ENCODE measurements at regions not wholly inside any gene's neighbourhood (a gene's known extent, or its start where the extent isn't known, plus 50 kb on each side); places are given as distances from the start of the nearest gene placed in this dataset.
"Not testable (repeated sequence)": the region's sequence is repeated elsewhere in the genome, so short reads cannot be mapped to it uniquely, and the experiment has no call there.

DNA sequence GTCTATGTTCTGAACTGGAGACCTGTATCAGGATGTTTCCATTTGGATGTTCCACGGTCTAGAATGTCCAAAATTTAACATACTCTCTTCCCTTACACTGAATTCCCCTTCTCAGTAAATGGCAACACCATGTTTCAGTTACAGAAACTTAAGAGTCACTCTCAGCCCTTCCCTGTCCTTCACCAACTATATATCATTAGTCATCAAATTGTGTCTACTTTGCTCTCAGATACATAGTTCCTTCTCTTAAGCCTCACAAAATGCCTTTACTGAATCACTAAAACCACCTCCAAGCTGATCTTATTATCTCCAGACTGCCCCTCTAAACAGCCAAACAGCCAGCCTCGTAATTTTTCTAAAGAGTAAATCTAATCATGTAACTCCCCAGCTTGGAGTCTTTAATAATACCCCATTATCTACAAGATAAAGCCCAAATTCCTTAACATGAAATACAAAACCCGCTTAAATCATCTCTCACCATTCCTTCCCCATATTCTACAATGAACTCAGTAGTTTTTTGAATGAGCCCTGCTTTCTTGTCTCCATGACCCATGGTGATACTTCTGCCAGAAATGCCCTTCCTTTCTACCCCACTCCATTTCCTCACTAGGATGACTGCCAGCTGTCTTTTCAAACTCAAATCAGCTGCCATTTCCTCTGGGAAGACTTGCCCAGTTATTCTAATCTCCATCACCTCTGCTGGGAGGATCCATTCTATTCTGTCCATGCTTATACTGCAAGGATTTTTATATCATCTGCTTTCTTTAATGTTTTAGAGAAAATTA is 102.7 kb upstream of the ARHGAP42 start:
- no peak for ATAC-seq
- intact Hi-C loops (cut with DNase I): loop anchor here in 2 of 4 donors (5.0 to 10.0 kb wide), 3 partner anchors 93 to 273 kb away; partner anchors contain the start of gene ARHGAP42 (in 1 of the 2)

DNA sequence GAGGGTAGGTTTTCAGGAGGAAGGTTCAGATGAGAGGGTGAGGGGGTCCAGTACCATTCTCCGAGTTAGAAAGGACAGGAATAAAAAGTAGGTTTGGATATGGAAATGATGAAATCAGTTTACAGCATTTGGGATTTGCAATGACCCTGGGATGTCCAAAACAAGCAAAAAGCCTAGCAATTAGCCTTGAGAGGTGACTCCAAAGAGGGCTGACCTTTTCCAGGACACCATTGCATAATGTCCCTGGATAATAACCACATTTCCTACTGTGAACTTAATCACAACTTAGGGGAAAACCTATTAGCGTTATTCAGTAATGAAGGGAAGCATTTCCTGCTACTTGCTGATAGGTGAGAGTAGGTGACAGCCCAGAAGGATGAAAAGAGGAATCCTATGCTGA is 101.4 kb upstream of the ARHGAP42 start:
- no peak overlapping the region for H3K4me3 ChIP-seq (ENCODE audit: low read length)
- DNase-seq (no peak), ATAC-seq (peak; percentile 79 to 81)
- H3K27me3 ChIP-seq (ENCODE audit: control insufficient read depth, insufficient read depth): no peaks in the 10 kb centered on the region
- intact Hi-C loops (cut with DNase I): loop anchor here in 1 of 4 donors (10.0 kb wide), 1 partner anchor 99 kb away; the partner anchor contains the start of gene ARHGAP42
- WGBS: 48% methylated on average over 2 of the region's 2 CpGs
- H3K4me1 ChIP-seq (ENCODE audit: control insufficient read depth, insufficient read depth, low read length): peaks cover 5% of the 10 kb centered on the region
- no peaks in the 10 kb centered on the region for H3K9me3 ChIP-seq (ENCODE audit: control insufficient read depth, low read length)
- no peak overlapping the region for H3K27ac ChIP-seq (ENCODE audit: low read length)

More for the DNA sequence above, 102.7 kb upstream of the ARHGAP42 start:
- no peaks in the 10 kb centered on the region for H3K27me3 ChIP-seq (ENCODE audit: control insufficient read depth, insufficient read depth)
- no peak for DNase-seq
- no peaks in the 10 kb centered on the region for H3K9me3 ChIP-seq (ENCODE audit: control insufficient read depth, low read length)
- no peak overlapping the region for H3K27ac ChIP-seq (ENCODE audit: low read length)
- 58% methylated on average over 3 of the region's 3 CpGs for WGBS
- H3K4me1 ChIP-seq (ENCODE audit: control insufficient read depth, insufficient read depth, low read length): peaks cover 5% of the 10 kb centered on the region
- H3K4me3 ChIP-seq (ENCODE audit: low read length): no peak overlapping the region

DNA sequence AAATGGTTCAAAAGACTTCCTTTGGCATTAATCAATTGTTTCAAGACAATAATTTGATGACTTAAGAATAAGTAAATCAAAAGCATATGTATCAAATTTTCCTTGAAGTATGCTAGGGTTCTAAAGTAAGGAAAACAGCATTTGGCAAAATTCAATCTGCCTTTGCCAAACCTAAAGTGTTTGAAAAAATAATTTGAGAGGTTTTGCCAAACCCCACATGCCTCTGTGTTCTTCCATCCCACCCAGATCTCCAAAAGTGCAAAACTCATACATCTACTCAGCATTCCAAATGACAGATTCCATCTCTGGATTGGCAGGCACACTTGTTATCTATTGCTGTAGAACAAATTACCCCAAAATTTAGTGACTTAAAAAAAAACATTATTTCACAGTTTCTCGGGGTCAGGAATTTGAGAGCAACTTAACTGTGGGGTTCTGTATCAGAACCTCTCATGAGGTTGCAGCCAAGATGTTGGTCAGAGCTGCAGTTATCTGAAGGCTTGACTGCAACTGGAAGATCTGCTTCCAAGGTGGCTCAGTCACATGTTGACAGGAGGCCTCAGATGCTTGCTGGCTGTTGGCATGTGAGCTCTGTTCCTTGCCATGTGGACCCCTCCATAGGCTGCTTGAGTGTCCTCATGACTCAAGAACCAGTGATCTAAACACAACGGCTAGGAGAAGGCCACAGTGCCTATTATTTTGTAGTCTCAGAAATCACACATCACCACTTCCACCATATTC is 100.6 kb upstream of the ARHGAP42 start:
- DNase-seq (peak in 2 of 3 donors; percentile 22 to 61), ATAC-seq (peak; percentile 58 to 62)
- H3K4me1 ChIP-seq (ENCODE audit: control insufficient read depth, insufficient read depth, low read length): peaks cover 5% of the 10 kb centered on the region
- H3K27ac ChIP-seq (ENCODE audit: low read length): no peak overlapping the region
- H3K9me3 ChIP-seq (ENCODE audit: control insufficient read depth, low read length): no peaks in the 10 kb centered on the region
- intact Hi-C loops (cut with DNase I): loop anchor here in 1 of 4 donors (10.0 kb wide), 1 partner anchor 98 kb away; the partner anchor contains the start of gene ARHGAP42
- H3K27me3 ChIP-seq (ENCODE audit: control insufficient read depth, insufficient read depth): no peaks in the 10 kb centered on the region
- H3K4me3 ChIP-seq (ENCODE audit: low read length): no peak overlapping the region
- WGBS: 72% methylated on average over 2 of the region's 2 CpGs

DNA sequence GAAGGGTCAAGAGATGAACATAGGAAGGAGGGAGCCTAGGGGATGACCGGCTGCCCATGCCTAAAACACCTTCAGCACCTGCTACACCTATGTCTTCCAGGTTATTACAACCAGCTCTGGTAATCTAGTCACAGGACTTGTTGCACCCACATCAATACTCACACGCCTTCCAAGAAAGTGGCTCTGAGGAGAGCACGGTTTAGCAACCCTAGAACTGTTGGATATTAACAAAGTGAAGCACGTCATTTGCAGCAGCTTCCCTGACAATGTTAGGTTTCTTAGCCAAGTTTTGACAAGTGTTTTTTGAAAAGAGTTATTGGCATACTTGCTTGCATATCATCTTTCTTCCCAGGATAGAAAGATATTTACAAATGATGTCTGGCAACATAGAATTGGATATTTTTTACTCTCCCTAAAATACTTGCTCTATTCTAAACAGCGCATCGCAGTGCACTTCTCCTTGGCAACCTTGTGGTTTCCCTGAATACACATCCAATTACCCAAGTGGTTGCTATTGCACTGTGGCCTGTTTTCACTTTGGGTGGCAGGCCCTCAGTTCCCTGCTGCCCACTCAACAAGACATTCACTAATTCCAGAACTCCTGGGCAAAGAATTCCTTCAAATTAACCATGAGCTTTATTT is 94.3 kb upstream of the ARHGAP42 start:
- Histone ChIP-seq H3K27ac (ENCODE audit: low read length) (no peak overlapping the region), H3K9me3 (ENCODE audit: control insufficient read depth, low read length) (no peaks in the 10 kb centered on the region), H3K4me1 (ENCODE audit: control insufficient read depth, insufficient read depth, low read length) (no peaks in the 10 kb centered on the region), H3K4me3 (ENCODE audit: low read length) (no peak overlapping the region), H3K27me3 (ENCODE audit: control insufficient read depth, insufficient read depth) (no peaks in the 10 kb centered on the region)
- 75% methylated on average over 6 of the region's 6 CpGs for WGBS
- ATAC-seq (no peak), DNase-seq (no peak)
- intact Hi-C loops (cut with DNase I): no loop called here

DNA sequence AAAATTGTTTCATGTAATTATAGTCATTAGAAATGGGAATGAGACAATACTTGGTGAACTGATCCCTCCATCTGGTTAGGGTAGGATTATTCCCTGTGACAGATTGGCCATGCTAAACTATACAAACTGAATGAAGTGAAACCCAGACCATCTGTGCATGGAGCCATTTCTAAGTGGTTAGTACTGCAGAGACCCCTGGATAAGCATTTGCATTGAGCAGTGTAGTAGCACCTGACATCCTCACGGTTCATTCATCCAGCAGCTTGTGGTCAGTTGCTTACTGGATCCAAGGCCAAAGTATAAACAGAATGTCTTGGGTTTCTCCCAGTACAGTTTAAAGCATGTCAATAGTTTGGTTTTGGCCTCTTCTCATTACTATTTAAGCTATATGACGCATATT is 93.8 kb upstream of the ARHGAP42 start:
- no peak for ATAC-seq
- 94% methylated on average over 2 of the region's 2 CpGs for WGBS
- Histone ChIP-seq H3K4me1 (ENCODE audit: control insufficient read depth, insufficient read depth, low read length) (no peaks in the 10 kb centered on the region), H3K27ac (ENCODE audit: low read length) (no peak overlapping the region), H3K27me3 (ENCODE audit: control insufficient read depth, insufficient read depth) (no peaks in the 10 kb centered on the region), H3K4me3 (ENCODE audit: low read length) (no peak overlapping the region), H3K9me3 (ENCODE audit: control insufficient read depth, low read length) (no peaks in the 10 kb centered on the region)
- intact Hi-C loops (cut with DNase I): no loop called here
- no peak for DNase-seq

DNA sequence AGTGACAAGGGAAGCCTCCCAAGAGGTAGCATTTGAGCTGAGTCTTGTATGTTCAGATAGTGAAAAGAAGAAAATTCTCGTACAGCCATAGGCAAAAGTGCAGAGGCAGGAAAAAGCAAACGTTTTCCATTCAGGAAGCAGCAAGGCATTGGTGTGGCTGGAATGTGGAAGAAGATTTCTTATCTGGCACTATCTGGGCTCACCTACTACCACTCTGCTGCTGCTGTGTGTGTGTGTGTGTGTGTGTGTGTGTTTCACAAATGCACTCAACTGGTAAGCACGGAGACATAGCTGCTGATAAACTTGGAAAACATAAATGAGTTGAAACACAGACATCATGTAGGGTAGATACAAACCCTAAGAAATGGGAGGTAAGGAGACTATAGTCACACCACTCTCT is 92.8 kb upstream of the ARHGAP42 start:
- 37% methylated on average over 3 of the region's 3 CpGs for WGBS

DNA sequence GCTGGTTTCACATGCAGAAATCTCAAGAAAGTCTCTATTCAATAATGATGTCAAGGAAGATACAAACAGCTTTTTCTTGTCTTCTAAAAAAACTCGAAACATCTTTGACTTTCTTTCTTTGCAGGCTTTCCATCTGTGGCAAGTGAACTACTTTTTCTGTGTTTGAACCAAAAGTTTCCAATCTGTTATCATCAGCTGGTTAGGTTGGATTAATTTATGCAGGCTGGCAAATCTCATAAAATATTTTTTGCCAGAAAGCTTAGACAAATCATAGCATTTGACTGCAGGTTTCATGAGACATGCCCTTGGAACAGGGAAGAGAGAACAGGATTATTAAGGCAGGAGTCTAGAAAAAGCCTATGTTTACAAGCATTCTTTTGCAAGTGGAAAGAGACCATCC is 86.1 kb upstream of the ARHGAP42 start:
- H3K4me3 ChIP-seq (ENCODE audit: low read length): no peak overlapping the region
- no peaks in the 10 kb centered on the region for H3K27me3 ChIP-seq (ENCODE audit: control insufficient read depth, insufficient read depth)
- no peaks in the 10 kb centered on the region for H3K9me3 ChIP-seq (ENCODE audit: control insufficient read depth, low read length)
- no peak for DNase-seq
- no peak overlapping the region for H3K27ac ChIP-seq (ENCODE audit: low read length)
- WGBS: 72% methylated on average over 1 of the region's 1 CpG
- intact Hi-C loops (cut with DNase I): no loop called here
- no peaks in the 10 kb centered on the region for H3K4me1 ChIP-seq (ENCODE audit: control insufficient read depth, insufficient read depth, low read length)
- ATAC-seq: no peak

More for the DNA sequence above, 92.8 kb upstream of the ARHGAP42 start:
- Histone ChIP-seq H3K27ac (ENCODE audit: low read length) (no peak overlapping the region), H3K9me3 (ENCODE audit: control insufficient read depth, low read length) (no peaks in the 10 kb centered on the region), H3K27me3 (ENCODE audit: control insufficient read depth, insufficient read depth) (no peaks in the 10 kb centered on the region), H3K4me3 (ENCODE audit: low read length) (no peak overlapping the region), H3K4me1 (ENCODE audit: control insufficient read depth, insufficient read depth, low read length) (no peaks in the 10 kb centered on the region)
- ATAC-seq: no peak
- no peak for DNase-seq
- intact Hi-C loops (cut with DNase I): no loop called here

DNA sequence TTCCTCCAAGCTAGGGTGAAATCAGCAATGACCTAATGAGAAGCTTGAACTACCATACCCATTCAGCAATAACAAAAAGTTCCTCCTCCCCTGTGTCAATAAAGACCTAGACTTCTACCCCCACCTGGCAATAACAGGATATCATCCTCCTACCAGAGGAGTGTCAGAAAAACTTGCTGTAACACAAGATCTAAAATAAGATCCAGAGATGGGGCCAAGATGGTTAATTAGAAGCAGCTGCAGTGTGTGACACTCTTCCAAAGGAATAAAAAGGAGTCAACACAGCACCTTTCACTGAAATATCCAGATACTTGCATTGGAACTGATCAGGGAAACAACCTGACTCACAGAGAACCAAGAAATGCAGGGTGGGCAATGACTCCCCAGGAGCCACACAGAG is 84.4 kb upstream of the ARHGAP42 start:
- no peaks in the 10 kb centered on the region for H3K27me3 ChIP-seq (ENCODE audit: control insufficient read depth, insufficient read depth)
- no peak for ATAC-seq
- no peak for DNase-seq
- H3K27ac ChIP-seq (ENCODE audit: low read length): no peak overlapping the region
- no peaks in the 10 kb centered on the region for H3K4me1 ChIP-seq (ENCODE audit: control insufficient read depth, insufficient read depth, low read length)
- no peak overlapping the region for H3K4me3 ChIP-seq (ENCODE audit: low read length)
- intact Hi-C loops (cut with DNase I): no loop called here
- H3K9me3 ChIP-seq (ENCODE audit: control insufficient read depth, low read length): no peaks in the 10 kb centered on the region

DNA sequence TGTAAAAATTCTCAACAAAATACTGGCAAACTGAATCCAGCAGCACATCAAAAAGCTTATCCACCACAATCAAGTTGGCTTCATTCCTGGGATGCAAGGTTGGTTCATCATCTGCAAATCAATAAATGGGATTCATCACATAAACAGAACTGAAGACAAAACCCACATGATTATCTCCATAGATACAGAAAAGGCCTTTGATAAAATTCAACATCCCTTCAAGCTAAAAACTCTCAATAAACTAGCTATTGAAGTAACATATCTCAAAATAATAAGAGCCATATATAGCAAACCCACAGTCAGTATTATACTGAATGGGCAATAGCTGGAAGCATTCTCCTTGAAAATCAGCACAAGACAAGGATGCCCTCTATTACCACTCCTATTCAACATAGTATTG is 79.3 kb upstream of the ARHGAP42 start:
- intact Hi-C loops (cut with DNase I); H3K27me3 ChIP-seq (ENCODE audit: control insufficient read depth, insufficient read depth); H3K4me3 ChIP-seq (ENCODE audit: low read length); H3K27ac ChIP-seq (ENCODE audit: low read length); DNase-seq; H3K4me1 ChIP-seq (ENCODE audit: control insufficient read depth, insufficient read depth, low read length); ATAC-seq; H3K9me3 ChIP-seq (ENCODE audit: control insufficient read depth, low read length): not testable (repeated sequence)

DNA sequence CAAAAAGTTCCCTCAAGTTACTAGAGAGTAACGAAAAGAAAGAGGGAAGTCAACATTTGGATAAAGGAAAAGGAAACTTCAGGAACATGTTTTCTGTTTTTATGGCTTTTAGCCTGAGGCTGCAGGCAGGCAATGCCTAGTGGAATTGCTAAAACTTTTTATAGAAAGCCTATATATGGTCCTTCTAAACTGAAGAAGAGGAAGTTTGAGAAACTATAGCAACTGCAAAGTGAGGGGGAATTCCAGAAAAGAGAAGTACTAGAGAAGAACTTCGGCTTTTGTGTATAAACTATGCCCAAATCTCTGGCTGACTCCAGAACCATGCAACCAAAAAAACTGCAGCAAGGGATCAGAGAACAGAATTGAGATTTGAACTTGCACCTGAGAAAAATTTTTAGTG is 74.3 kb upstream of the ARHGAP42 start:
- Histone ChIP-seq H3K4me1 (ENCODE audit: control insufficient read depth, insufficient read depth, low read length) (no peaks in the 10 kb centered on the region), H3K27ac (ENCODE audit: low read length) (no peak overlapping the region), H3K27me3 (ENCODE audit: control insufficient read depth, insufficient read depth) (no peaks in the 10 kb centered on the region), H3K9me3 (ENCODE audit: control insufficient read depth, low read length) (no peaks in the 10 kb centered on the region), H3K4me3 (ENCODE audit: low read length) (no peak overlapping the region)
- ATAC-seq (no peak), DNase-seq (no peak)
- intact Hi-C loops (cut with DNase I): no loop called here
- 31% methylated on average over 2 of the region's 2 CpGs for WGBS

DNA sequence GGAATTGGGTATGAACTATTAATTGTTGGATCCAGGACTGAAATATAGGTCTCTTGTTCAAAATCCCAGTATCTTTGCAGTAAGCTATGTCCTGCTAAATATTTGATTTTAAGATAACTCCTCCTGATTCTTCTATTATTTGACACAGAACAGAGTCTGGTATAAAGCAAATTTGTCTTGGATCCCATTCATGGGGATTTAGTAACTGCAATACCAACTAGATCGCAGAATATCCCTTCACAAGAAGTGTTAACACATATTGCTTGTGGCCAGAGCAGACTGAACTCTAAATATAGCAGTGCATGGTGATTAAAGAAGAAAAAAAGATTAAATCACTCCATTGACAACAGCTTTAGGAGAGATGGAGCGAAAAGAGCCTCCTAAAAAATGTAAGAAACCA is 68.2 kb upstream of the ARHGAP42 start:
- no peaks in the 10 kb centered on the region for H3K27me3 ChIP-seq (ENCODE audit: control insufficient read depth, insufficient read depth)
- peaks cover 2% of the 10 kb centered on the region for H3K9me3 ChIP-seq (ENCODE audit: control insufficient read depth, low read length)
- no peak overlapping the region for H3K27ac ChIP-seq (ENCODE audit: low read length)
- 45% methylated on average over 2 of the region's 2 CpGs for WGBS
- no peaks in the 10 kb centered on the region for H3K4me1 ChIP-seq (ENCODE audit: control insufficient read depth, insufficient read depth, low read length)
- no peak overlapping the region for H3K4me3 ChIP-seq (ENCODE audit: low read length)
- DNase-seq (no peak), ATAC-seq (no peak)
- intact Hi-C loops (cut with DNase I): no loop called here
